GM21526 (cell line): ENCODE measurements at regions not wholly inside any gene's neighbourhood (a gene's known extent, or its start where the extent isn't known, plus 50 kb on each side); places are given as distances from the start of the nearest gene placed in this dataset.

Experiments
- ATAC-seq: cut with Tn5 transposase; IDR thresholded peaks from one replicate; pipeline ENCODE4 v1.9.1; 2021; ENCODE audit warnings: moderate library complexity; ENCODE audit not compliant: unreplicated experiment, low FRiP score

DNA sequence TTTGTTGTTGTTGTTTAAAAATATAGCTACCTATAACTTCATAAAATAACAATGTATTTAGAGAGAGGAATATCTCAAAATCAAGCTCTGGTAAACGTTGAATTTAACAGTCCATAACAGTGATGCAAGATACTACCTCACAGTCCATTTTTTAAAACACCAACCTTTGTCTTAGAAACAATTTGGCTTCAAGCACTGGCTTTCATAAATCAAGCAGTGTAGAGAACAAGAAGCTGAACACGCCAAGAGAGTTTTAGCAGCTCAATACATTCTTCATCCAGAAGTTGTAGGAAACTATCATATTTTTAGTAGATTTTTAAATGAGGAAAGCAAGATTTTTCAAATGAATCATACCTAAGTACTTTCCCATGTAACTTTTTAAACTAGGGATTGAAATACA, 334.3 kb upstream of the ADAMTS5 start:
- ATAC-seq = no peak

DNA sequence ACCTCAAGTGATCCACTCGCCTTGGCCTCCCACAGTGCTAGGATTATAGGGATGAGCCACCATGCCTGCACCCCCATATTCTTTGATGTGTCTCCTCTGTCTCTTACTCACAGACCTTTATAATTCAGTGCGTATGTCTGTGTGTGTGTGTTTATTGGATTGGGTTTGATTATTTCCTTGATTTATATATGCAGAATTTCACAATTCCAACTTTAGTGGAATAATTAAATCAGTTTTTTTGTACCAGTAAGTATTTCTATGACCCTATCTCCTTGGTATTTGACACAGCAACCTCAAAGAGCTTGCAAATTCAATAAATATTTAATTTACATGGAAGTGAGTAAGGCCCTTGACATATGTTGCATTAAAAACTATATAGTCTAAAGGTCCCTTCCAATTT, 333.9 kb upstream of the ADAMTS5 start:
- no peak for ATAC-seq

DNA sequence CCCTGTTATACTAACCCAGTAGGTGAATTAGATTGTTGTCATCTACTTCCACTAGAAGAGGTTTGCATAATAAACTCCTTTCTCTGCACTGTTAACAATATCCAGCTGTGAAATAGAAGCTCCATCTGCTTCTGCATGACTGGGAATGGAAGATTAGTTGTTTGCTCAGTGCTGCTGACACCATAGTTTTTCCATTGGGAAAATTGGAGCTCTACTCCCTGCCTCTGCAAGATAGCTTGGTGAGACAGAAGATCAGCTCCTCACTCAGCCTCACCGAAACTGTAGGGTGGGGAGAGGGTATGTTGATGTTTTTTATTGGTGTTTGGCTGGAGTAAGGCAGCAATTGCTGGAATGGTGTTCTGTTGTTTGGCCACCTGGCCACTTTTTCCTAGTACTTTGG, 331.6 kb upstream of the ADAMTS5 start:
- no peak for ATAC-seq

DNA sequence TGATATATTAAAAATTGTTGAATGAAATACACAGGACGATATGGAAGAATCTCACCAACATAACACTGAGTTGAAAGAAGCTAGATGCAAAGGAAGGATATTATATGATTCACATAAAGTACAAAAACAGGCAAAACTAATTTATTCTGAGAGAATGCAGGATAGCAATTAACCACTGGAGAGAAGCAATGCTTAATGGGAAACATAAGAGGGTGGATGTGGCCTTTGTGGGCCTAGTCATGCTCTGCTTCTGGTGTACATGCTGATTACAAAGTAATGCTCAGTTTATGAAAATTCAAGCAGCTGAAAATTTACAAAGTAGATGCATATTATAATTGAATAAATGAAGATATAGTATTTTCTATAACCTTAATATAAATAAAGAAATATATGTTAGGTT, 326.4 kb upstream of the ADAMTS5 start:
- no peak for ATAC-seq

DNA sequence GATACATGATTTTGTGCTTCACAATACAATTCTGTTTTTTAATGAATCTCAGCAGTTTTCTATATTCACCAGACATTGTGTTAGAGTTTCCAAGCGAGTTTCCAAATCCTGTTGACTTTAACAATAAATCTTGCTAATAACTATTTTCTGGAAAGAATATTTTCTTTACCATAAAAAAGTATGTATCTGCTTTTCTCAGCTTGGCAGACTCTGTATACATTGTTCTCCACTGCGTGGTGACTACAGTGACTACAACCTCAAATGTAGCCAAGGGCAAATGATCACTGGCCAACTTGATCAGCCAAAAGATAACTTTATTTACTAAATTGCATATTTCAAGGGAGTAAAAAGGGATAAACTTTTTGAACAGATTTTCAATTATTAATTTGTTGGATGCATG, 325.9 kb upstream of the ADAMTS5 start:
- ATAC-seq = no peak

DNA sequence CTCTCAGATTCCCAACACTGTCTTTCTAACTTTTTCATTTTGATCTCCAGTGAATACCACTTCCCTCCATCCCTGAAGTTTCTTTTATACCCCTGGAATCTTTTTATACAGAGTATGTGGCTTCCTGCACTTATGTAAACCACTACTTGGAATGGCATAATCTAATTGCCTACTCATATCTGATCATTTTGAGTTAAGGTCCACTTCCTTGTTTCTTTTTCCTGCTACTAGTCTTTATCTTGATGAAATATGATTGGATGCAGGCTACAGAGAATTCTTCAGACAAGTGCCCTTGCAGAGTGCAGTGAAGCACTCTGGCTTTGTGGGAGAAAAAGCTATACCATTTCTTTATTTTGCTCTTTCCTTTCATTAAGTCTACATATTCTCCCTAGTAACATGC, 325.3 kb upstream of the ADAMTS5 start:
- no peak for ATAC-seq

DNA sequence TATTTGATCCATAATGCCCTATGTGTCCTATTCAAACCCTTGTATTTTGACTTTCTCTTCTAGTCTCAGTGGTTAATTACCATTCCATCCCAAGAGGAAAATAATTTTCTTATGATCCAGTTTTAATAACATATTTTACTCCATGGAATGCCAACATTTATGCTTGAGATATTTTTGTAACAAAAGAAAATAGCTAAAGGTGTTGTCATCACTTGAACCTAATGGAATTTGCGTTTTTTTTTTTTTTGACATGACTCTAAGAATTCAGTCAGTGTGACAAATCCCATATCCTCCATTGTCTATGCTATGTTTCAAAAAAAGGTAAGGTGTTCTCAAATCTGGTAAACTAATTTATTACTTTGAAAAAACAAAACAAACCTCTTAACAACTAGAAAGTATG, 324.1 kb upstream of the ADAMTS5 start:
- ATAC-seq = no peak

DNA sequence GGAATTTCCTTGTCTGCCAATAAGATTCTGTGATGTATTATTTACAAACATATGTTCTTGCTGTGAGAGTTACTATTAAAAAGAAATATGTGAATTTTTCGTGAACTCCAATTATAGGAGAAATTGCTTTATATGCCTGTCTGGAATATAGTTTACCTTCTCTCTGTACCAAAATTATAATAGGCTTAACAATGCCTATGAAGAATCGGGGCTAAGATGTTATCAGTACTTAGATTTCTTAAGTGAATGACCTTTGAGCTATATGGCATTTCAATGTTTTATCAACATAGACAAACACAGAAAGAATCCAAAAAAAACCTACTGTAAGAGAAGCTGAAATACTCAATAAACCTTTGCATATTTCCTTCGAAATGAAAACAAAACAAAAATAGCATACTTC, 323.1 kb upstream of the ADAMTS5 start:
- no peak for ATAC-seq

DNA sequence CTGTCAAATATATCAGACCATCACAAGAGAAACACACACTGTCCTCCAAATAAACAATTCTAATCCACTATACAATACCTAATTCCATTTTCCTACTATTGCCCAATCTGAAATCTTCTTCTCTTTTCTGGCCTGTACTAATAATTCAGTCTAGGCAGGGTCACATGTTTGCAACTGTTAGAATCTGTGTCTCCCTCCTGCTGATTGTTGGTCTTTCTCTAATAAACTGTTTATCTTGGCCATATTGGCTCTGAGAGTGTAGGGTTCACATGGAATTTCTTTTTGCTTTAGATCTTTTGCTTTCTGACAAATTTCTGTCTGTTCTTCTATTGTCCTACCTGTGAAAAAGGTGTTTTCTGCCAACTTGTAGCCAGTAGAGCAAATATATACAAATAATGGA, 319.9 kb upstream of the ADAMTS5 start:
- ATAC-seq = no peak

DNA sequence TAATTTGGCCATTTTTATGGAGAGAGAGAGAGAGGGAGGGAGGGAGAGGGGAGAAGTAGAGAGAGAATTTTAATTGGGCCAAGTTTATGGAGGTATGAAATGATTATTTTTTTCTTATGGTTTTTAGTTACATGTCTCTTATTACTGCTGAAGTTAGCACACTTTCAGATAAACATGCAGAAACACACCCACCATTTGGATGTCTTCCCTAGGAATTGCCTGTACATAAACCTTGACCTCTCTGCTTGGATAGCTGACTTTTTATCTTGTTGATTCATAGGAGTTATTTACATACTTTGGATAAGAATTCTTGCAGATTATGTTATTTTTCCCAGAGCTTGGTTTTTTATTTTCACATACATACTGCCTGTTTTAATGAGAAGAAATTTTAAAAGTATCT, 310.2 kb upstream of the ADAMTS5 start:
- no peak for ATAC-seq

DNA sequence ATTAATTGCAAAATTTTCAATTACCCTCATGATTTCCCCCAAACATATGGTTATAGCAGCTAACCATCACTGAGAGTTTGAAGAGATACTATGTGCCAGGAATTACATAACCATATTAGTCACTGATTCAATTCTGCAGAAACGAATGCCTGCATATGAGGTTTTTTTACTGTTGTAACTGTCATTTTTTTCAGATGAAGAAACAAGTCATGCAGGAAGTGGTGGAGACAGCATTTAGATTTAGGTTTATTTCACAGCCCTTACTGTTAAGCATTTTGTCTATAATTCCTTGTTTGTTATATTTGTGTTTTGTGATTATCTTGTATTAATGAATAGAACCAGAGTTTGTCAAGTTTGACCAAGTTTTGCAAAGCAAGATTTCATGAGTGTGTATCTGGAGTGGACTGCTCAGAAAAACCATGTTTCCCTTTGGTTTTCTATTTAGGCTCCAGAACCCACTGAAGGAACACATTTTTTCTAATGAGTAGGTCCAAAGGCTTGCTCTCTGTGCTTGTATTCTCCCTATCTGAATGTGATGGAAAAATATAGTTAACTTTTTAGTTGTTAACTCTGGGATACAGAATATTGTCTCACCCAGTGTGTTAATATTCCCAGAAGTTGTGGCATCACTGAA, 308.5 kb upstream of the ADAMTS5 start:
- ATAC-seq = no peak

DNA sequence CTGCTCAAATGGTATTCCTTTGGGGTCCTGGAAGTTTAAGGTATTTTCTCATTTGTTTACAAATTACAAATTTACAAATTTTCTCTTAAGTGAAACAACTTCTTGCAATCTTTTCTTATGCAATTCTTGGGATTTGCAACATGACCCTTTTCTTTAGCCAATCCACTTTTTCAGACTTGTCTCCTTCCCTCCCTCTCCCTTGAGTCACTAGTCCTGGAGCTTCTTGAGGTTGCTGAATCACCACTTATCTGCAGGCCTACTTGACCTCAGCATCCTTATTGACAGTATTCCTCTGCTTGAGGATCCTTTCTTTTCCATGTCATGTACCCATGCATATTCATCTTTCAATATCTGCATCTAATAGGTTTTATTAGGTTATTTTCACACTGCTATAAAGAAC, 302.8 kb upstream of the ADAMTS5 start:
- no peak for ATAC-seq

DNA sequence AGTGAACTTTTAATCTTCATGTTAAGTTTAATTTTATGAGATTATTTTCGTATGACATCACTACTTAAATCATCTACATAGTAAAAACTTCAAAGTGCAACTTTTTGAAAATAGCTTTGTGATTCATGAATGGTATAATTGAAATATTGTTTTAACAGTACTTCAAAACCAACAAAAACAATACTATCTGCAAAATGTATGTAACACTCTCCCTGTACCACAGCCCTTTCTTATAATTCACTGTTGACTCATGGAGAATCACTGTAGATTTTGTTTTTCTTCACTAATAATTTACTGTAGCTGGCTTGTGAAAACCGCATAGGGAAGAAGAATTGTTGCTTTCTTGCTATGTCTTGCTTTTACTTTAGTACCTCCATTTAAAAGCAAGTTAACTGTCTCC, 301.4 kb upstream of the ADAMTS5 start:
- ATAC-seq = no peak

DNA sequence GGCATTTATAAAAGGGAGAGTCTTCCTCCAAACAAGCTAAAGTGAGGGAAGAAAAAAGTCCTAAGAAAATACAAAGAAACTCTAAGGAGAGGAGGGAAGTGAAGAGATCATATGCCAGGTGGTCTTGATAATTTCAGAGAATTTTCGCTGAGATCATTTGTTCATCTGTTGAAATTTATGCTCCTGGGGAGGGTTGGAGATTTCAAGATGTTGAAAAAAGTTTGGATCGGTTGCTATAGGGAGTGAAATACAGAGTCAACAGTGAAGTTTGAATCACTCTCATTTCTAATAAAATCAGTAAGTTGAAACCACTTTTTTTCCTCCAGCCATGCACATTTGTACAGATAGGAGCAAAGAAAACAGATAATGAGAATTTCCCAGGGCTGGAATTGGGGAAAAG, 299.1 kb upstream of the ADAMTS5 start:
- no peak for ATAC-seq

DNA sequence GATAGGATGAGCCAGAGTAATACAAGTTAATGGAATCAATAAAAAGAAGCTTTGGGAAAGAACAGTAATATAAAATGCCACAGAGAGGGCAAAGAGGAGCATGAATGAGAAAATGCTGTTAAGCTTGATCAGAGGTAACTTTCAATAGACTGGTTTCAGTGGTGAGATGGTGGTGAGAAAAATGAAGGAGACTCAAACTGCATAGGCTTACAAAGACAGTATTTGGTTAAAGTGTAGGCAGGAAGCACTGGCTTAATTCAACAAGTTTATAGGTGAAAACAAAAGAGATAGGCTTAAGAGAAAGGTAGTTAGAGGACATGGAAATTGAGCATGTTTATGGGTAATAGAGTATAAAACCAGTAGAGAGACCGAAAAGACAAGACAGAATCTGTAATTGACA, 298.6 kb upstream of the ADAMTS5 start:
- no peak for ATAC-seq

DNA sequence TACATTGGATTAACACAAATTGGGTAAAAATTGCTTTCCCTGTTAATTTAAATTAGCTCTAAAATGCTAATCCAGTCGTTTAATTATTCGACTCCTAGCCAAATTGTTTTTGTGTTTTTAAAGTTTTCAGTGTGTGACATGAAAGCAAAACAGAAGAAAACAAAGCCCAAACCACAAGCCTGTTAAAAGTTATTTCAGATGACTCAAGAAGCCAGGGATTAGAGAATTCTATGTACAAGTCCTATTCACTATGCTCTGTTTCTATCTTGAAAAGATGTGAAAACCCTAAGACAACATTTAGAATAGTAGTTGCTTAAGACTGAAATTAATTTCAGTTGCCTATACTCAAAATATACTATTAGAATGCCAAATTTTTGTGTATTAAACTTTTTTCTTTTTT, 294.8 kb upstream of the ADAMTS5 start:
- no peak for ATAC-seq

DNA sequence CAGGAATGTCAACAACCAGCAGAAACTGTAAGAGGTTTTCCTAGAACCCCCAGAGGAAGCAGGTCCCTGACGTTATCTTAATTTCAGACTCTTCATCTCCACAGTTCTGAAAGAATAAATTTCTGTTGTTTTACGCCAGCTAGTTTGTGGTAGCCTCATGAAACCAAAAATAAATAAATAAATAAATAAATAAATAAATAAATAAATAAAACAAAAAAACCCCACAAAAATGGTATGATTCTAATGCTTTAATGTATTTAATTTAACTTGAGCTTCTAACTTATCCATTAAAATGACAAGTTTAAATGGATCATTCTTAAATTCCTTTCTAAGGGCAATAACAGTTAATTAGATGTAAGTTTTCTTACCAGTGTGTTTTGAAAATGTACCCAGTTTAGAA, 293.8 kb upstream of the ADAMTS5 start:
- no peak for ATAC-seq

DNA sequence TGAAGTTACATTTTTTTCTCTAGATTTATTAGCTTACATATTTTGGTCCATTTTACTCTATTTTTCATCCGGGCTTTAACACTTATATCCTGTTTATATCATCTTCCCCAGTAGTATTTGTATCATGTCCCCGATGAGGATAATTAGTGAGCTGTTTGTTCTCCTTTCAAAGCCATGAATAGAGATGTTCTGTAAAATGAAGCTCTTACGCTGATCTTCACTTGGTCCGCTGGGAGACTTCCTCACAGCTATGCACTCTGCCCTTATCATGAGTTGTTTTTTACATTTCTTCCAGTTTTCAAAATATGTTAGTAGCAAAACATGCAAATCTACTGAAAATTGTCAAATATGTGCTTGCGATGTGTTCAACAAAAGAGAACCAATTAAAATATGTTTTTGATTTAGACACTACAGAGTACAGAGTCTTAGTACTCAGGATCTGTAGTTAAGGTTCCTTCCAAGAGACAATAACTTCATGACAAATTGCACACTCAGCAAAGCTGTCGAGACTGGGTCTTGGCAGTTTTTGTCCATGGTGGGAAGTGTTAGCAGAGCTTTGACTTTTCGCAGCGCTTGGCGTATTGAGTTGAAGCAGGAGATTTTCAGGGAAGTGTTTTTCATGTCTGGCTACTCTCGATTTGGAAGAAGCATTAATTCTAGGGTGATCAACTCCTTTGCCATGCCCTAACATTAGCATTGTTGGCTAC, 292.0 kb upstream of the ADAMTS5 start:
- no peak for ATAC-seq

DNA sequence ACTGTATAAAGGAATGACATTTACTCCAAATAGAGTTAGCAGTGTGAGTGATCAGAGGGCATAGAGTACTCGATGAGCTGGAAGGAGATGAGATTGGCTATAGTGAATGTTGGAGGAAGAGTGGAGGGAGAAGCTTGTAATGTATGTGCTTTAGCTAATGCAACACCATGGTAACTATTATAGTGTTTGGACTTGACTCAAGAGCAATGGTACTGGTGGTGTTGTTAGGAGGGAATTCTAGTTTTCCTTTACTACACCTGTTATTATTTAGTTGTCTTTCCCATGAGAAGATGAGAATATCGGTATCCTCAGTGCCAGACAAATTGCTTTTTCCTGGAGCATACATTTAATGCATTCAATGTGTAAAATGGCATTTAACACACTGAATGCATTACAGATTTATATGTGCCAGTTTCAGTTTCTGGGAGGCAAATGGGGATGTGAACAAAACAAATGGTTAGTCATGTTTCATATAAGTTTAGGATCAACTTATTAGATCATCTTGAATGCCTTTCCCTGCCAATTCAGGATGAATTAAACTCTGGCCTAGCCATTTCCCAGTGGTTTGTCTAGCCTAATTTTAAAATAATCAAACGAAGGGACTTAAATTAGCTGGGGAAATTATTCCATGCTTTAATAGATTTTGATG, 291.1 kb upstream of the ADAMTS5 start:
- ATAC-seq = no peak

DNA sequence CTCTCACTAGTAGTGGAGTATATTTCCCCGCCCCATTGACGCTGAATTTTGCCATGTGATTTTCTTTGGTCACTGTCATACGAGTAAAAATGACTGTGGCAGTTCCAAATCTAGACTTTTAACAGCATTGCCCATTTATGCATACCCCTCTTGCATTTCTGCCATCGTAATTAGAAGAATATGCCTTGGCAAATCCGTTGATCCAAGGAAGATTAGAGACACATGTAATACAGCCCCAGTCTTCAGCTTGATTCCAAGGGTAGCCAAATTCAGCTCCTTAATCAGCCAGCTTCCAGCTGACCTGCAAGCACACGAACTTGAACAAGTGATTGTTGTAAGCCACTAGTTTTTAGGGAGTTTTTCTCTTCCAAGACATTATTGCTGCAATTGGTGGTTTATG, 290.3 kb upstream of the ADAMTS5 start:
- ATAC-seq = no peak

DNA sequence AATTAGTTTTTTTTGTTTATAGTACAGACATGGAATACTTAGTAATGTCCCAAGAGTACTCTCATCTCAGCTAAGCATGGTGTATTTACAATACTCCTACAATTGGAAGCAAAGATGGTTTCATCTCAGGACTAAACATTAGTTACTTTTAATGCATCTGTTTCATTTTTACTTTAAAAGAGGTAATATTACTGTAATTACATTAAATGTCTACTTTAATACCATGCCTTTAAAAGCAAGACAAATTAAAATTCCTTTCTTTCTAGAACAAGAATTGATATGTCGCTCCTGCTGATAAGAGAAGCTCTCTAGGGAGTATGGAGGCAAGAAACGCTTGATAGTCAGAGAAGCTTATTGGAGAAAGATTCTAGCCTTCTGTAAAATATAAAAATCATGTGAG, 284.9 kb upstream of the ADAMTS5 start:
- no peak for ATAC-seq

DNA sequence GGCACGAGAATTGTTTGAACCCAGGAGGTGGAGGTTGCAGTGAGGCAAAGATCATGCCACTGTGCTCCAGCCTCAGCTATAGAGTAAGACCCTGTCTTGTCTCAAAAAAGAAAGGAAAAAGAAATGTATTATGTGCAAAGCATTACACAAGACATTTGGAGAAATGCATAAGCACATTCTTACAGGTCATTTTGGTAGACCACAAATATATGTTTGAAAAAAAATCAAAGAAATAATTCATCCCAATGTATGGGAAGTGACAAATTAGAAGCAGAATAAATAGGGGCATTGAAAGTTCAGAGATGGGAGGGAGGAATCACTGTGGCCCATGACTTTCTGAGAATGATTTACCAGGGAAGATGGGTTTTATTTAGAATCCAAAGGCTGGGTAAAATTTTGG, 283.5 kb upstream of the ADAMTS5 start:
- no peak for ATAC-seq
